ENCODE measurements at regions not wholly inside any gene's neighbourhood (a gene's known extent, or its start where the extent isn't known, plus 50 kb on each side); places are given as distances from the start of the nearest gene placed in this dataset.

DNA sequence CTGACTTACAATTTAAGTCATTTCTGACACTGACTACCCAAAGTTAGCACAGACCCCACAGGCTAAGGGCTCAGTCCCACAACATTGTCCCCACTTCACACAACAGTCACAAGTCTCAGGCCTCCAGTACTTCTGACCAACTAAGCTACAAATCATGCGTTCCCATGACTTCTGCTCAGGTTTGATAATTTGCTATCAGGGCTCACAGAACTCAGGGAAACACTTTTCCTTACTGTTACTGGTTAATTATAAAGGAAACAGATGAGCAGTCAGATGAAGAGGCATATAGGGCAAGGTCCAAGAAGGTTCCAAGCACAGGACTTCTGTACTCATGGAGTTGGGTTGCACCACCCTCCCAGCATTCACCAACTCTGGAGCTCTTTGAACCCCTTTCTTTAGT lies 151.2 kb upstream of the TNR start:
- Histone ChIP-seq H4K20me1 (ENCODE audit: control insufficient read depth, insufficient read depth) (no peaks in the 10 kb centered on the region), H3K79me2 (ENCODE audit: control insufficient read depth, insufficient read depth, low read length) (no peaks in the 10 kb centered on the region), H3K36me3 (ENCODE audit: control insufficient read depth in 2 of 2, insufficient read depth in 2 of 2, low read length in 1 of 2) (no peaks in the 10 kb centered on the region; a peak in 1 of 4 replicates), H3K9me3 (replicated peaks; ENCODE audit: control insufficient read depth, insufficient read depth, low read length) (no peaks in the 10 kb centered on the region), H3K27ac (ENCODE audit: control insufficient read depth, insufficient read depth) (no peak overlapping the region), H3K4me2 (ENCODE audit: control insufficient read depth, insufficient read depth) (no peak overlapping the region), H3K4me3 (no peak overlapping the region), H2AFZ (ENCODE audit: control insufficient read depth, low read depth, low read length) (no peak overlapping the region), H3K27me3 (replicated peaks in 1 of 2; ENCODE audit: control insufficient read depth in 2 of 2, insufficient read depth in 2 of 2, low read length in 1 of 2) (no peaks in the 10 kb centered on the region), H3K4me1 (ENCODE audit: control insufficient read depth, insufficient read depth, low read length) (no peaks in the 10 kb centered on the region), H3K9ac (ENCODE audit: control insufficient read depth, insufficient read depth, low read length) (no peak overlapping the region)
- no TSS peak for BruUV-seq (replicated peaks)
- TF ChIP-seq, protein P1, sequence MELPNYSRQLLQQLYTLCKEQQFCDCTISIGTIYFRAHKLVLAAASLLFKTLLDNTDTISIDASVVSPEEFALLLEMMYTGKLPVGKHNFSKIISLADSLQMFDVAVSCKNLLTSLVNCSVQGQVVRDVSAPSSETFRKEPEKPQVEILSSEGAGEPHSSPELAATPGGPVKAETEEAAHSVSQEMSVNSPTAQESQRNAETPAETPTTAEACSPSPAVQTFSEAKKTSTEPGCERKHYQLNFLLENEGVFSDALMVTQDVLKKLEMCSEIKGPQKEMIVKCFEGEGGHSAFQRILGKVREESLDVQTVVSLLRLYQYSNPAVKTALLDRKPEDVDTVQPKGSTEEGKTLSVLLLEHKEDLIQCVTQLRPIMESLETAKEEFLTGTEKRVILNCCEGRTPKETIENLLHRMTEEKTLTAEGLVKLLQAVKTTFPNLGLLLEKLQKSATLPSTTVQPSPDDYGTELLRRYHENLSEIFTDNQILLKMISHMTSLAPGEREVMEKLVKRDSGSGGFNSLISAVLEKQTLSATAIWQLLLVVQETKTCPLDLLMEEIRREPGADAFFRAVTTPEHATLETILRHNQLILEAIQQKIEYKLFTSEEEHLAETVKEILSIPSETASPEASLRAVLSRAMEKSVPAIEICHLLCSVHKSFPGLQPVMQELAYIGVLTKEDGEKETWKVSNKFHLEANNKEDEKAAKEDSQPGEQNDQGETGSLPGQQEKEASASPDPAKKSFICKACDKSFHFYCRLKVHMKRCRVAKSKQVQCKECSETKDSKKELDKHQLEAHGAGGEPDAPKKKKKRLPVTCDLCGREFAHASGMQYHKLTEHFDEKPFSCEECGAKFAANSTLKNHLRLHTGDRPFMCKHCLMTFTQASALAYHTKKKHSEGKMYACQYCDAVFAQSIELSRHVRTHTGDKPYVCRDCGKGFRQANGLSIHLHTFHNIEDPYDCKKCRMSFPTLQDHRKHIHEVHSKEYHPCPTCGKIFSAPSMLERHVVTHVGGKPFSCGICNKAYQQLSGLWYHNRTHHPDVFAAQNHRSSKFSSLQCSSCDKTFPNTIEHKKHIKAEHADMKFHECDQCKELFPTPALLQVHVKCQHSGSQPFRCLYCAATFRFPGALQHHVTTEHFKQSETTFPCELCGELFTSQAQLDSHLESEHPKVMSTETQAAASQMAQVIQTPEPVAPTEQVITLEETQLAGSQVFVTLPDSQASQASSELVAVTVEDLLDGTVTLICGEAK (IDR thresholded peaks at IDR 0.05; ENCODE audit: borderline replicate concordance) = no peak
- TF ChIP-seq, protein P2, sequence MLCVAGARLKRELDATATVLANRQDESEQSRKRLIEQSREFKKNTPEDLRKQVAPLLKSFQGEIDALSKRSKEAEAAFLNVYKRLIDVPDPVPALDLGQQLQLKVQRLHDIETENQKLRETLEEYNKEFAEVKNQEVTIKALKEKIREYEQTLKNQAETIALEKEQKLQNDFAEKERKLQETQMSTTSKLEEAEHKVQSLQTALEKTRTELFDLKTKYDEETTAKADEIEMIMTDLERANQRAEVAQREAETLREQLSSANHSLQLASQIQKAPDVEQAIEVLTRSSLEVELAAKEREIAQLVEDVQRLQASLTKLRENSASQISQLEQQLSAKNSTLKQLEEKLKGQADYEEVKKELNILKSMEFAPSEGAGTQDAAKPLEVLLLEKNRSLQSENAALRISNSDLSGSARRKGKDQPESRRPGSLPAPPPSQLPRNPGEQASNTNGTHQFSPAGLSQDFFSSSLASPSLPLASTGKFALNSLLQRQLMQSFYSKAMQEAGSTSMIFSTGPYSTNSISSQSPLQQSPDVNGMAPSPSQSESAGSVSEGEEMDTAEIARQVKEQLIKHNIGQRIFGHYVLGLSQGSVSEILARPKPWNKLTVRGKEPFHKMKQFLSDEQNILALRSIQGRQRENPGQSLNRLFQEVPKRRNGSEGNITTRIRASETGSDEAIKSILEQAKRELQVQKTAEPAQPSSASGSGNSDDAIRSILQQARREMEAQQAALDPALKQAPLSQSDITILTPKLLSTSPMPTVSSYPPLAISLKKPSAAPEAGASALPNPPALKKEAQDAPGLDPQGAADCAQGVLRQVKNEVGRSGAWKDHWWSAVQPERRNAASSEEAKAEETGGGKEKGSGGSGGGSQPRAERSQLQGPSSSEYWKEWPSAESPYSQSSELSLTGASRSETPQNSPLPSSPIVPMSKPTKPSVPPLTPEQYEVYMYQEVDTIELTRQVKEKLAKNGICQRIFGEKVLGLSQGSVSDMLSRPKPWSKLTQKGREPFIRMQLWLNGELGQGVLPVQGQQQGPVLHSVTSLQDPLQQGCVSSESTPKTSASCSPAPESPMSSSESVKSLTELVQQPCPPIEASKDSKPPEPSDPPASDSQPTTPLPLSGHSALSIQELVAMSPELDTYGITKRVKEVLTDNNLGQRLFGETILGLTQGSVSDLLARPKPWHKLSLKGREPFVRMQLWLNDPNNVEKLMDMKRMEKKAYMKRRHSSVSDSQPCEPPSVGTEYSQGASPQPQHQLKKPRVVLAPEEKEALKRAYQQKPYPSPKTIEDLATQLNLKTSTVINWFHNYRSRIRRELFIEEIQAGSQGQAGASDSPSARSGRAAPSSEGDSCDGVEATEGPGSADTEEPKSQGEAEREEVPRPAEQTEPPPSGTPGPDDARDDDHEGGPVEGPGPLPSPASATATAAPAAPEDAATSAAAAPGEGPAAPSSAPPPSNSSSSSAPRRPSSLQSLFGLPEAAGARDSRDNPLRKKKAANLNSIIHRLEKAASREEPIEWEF (IDR thresholded peaks at IDR 0.05; ENCODE audit: insufficient replicate concordance, low read depth, low read length) = no peak
- no peak for TF ChIP-seq ZNF384 (IDR thresholded peaks at IDR 0.05; ENCODE audit: borderline replicate concordance, low read depth, low read length)
- intact Hi-C loops (cut with micrococcal nuclease; ENCODE audit: unreplicated experiment) (no loop called here), in situ Hi-C loops (cut with MboI) (no loop called here)
- ATAC-seq (no peak), FAIRE-seq (no peak), DNase-seq (ENCODE audit: low read depth, low spot score) (no peak)
- RAD21 ChIA-PET (ENCODE audit: unreplicated experiment) = interaction anchor here (0.7 kb wide), 1 partner anchor 247 kb away, joined by 5 read pairs; no protein-coding TSS in a partner anchor
- CTCF ChIA-PET = no interaction called here
- SMC1A ChIA-PET (ENCODE audit: uncharacterized antibody, unreplicated experiment) = no interaction called here
- 95% methylated on average over 1 of the region's 1 CpG for WGBS (ENCODE audit: insufficient coverage, insufficient replicate concordance, low lambda C conversion rate, missing lambda C conversion rate)
- POLR2A ChIA-PET = no interaction called here
